SU-DHL-6 (cell line): ENCODE measurements at regions not wholly inside any gene's neighbourhood (a gene's known extent, or its start where the extent isn't known, plus 50 kb on each side); places are given as distances from the start of the nearest gene placed in this dataset.

ENCODE experiments used
- H2AFZ ChIP-seq: fragments of 200-600 bp; sonication (generic); 2 replicates; pipeline ENCODE4 v1.6.1; 2014; ENCODE audit warnings: low read depth, mild to moderate bottlenecking, moderate library complexity, mixed read lengths, antibody characterized with exemption, low read length; ENCODE audit not compliant: severe bottlenecking
- H3F3A ChIP-seq: fragments of 200-600 bp; shearing (Covaris generic); 2 replicates; pipeline ENCODE4 v1.6.0; 2016; ENCODE audit warnings: antibody characterized with exemption, mild to moderate bottlenecking; ENCODE audit not compliant: insufficient read depth
- H3K27ac ChIP-seq: fragments of 200-600 bp; sonication (generic); 2 replicates; pipeline ENCODE4 v1.5.1; 2016; ENCODE audit warnings: low read depth, mild to moderate bottlenecking, low read length, moderate library complexity, mixed read lengths
- H3K27me3 ChIP-seq: fragments of 200-600 bp; sonication (generic), shearing (Covaris generic); 2 replicates; pipeline ENCODE4 v1.6.0; 2014; ENCODE audit warnings: mild to moderate bottlenecking, low read length
- H3K36me3 ChIP-seq: fragments of 200-600 bp; sonication (generic); 2 replicates; pipeline ENCODE4 v1.6.1; 2014; ENCODE audit warnings: mild to moderate bottlenecking, low read length, mixed read lengths
- H3K4me2 ChIP-seq: fragments of 300-600, 200-600 bp; shearing (Covaris generic), sonication (generic); 2 replicates; pipeline ENCODE4 v1.6.0; 2014; ENCODE audit warnings: low read length, low read depth, mild to moderate bottlenecking; ENCODE audit not compliant: poor library complexity, severe bottlenecking
- H3K4me3 ChIP-seq: fragments of 200-600 bp; sonication (generic); 2 replicates; pipeline ENCODE4 v1.5.1; 2014; ENCODE audit warnings: antibody characterized with exemption, low read length, mild to moderate bottlenecking, mixed read lengths; ENCODE audit not compliant: insufficient read depth, poor library complexity, severe bottlenecking
- H3K79me2 ChIP-seq: fragments of 200-600 bp; sonication (generic); 2 replicates; pipeline ENCODE4 v1.6.1; 2014; ENCODE audit warnings: mild to moderate bottlenecking, low read length, moderate library complexity; ENCODE audit not compliant: insufficient read depth
- H3K9ac ChIP-seq: fragments of 200-600 bp; sonication (generic); 2 replicates; pipeline ENCODE4 v1.7.0; 2014; ENCODE audit warnings: mild to moderate bottlenecking, low read length
- H3K9me2 ChIP-seq: fragments of 200-600 bp; sonication (generic); replicated peaks from 2 replicates; pipeline ENCODE4 v1.6.1; 2014; ENCODE audit warnings: low read length; ENCODE audit not compliant: insufficient read depth
- H3K9me3 ChIP-seq: fragments of 200-600 bp; sonication (generic); 2 replicates; pipeline ENCODE4 v1.6.1; 2014; ENCODE audit warnings: low read length, mixed read lengths; ENCODE audit not compliant: insufficient read depth
- H4K20me1 ChIP-seq: fragments of 200-600 bp; sonication (generic); 2 replicates; pipeline ENCODE4 v1.6.1; 2014; ENCODE audit warnings: low read depth, mild to moderate bottlenecking, antibody characterized with exemption, low read length, moderate library complexity, mixed read lengths
- EZH2phosphoT487 ChIP-seq: fragments of 200-600 bp; sonication (generic), shearing (Covaris generic); conservative IDR thresholded peaks from 2 replicates; pipeline ENCODE4 v1.6.1; 2018; ENCODE audit warnings: mild to moderate bottlenecking, antibody characterized with exemption, low read length, moderate library complexity, mixed read lengths
- TF ChIP-seq, protein P1 (sequence below): fragments of 200-600 bp; sonication (generic); IDR thresholded peaks from one replicate; pipeline ENCODE4 v1.5.1; 2017; ENCODE audit warnings: antibody characterized with exemption, mild to moderate bottlenecking, low read length, moderate library complexity; ENCODE audit not compliant: insufficient read depth, poor library complexity, severe bottlenecking

DNA sequence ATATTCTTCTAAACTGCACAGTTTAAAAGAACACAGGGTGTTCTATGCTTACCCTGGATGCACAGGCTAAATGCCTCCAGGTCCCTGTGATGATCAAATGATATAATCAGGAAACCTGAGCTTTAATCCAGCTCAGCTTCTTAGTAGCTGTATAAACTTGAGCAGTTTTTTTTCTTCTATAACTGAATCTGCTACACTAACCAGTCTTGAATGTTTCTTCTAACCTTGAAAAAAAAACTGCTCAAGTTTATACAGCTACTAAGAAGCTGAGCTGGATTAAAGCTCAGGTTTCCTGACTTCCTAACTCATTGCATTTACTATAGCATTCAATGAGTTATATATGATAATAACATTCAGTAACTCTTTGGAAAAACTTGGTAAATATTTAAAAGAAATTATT lies 358.2 kb downstream of the CD109 start:
- no peaks in the 10 kb centered on the region for H3F3A ChIP-seq
- no peak overlapping the region for H3K9ac ChIP-seq
- H2AFZ ChIP-seq = no peak overlapping the region
- H3K9me3 ChIP-seq = no peaks in the 10 kb centered on the region
- H3K27ac ChIP-seq = no peak overlapping the region
- TF ChIP-seq EZH2phosphoT487 = no peak
- TF ChIP-seq, protein P1, sequence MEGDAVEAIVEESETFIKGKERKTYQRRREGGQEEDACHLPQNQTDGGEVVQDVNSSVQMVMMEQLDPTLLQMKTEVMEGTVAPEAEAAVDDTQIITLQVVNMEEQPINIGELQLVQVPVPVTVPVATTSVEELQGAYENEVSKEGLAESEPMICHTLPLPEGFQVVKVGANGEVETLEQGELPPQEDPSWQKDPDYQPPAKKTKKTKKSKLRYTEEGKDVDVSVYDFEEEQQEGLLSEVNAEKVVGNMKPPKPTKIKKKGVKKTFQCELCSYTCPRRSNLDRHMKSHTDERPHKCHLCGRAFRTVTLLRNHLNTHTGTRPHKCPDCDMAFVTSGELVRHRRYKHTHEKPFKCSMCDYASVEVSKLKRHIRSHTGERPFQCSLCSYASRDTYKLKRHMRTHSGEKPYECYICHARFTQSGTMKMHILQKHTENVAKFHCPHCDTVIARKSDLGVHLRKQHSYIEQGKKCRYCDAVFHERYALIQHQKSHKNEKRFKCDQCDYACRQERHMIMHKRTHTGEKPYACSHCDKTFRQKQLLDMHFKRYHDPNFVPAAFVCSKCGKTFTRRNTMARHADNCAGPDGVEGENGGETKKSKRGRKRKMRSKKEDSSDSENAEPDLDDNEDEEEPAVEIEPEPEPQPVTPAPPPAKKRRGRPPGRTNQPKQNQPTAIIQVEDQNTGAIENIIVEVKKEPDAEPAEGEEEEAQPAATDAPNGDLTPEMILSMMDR = no peak
- H3K4me3 ChIP-seq = no peak overlapping the region
- no peaks in the 10 kb centered on the region for H3K36me3 ChIP-seq
- no peaks in the 10 kb centered on the region for H3K27me3 ChIP-seq
- H3K79me2 ChIP-seq = no peaks in the 10 kb centered on the region
- H4K20me1 ChIP-seq = no peaks in the 10 kb centered on the region
- no peaks in the 10 kb centered on the region for H3K9me2 ChIP-seq
- H3K4me2 ChIP-seq = no peak overlapping the region

DNA sequence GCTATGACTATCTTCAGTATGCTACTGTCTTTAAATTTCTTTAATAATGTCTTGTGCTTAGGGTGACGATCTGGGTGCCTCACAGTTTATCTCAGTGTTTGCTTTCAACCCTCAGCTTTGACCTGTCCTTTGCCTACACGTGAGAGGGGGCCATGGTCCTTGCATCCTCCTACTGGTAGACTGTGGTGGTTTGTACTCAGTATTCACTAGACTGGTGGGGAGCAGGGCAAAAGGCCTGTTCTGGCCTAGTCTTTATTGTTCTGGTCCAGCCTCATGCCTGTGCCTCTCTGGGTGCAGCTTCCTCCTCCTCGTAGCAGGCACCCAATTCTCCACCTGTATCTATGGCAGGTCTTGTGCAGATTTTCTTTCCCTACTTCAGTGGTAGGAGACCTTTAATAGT lies 354.9 kb downstream of the CD109 start:
- Histone ChIP-seq H2AFZ (no peak overlapping the region), H3F3A (no peaks in the 10 kb centered on the region), H3K27me3 (no peaks in the 10 kb centered on the region)

DNA sequence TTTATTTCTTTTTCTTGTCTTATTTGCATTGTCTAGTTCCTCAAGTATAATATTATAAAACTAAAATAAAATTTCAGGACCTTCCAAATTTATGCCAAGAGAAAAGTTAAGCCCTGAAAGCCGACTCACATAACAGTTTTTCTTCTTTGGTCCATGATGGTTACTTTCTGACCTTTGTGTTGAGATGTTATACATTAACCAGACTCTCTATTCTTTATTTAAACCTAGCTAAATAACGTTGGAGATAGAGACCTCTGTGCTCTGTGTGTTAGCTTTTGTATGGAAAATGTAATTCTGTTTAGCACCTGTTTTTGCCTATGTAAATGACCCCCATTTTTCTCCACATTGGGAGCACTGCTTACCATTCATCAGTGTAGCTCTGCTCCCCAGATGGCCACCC lies 352.4 kb downstream of the CD109 start:
- no peak overlapping the region for H2AFZ ChIP-seq
- no peak overlapping the region for H3K4me3 ChIP-seq
- no peaks in the 10 kb centered on the region for H4K20me1 ChIP-seq
- H3K36me3 ChIP-seq = no peaks in the 10 kb centered on the region
- no peak overlapping the region for H3K27ac ChIP-seq
- TF ChIP-seq, protein P1 = no peak
- TF ChIP-seq EZH2phosphoT487 = no peak
- H3K9ac ChIP-seq = no peak overlapping the region
- no peak overlapping the region for H3K4me2 ChIP-seq
- no peaks in the 10 kb centered on the region for H3F3A ChIP-seq
- no peaks in the 10 kb centered on the region for H3K79me2 ChIP-seq
- no peaks in the 10 kb centered on the region for H3K9me3 ChIP-seq
- H3K9me2 ChIP-seq = no peaks in the 10 kb centered on the region
- H3K27me3 ChIP-seq = no peaks in the 10 kb centered on the region

More for the DNA sequence above, 354.9 kb downstream of the CD109 start:
- Histone ChIP-seq H3K4me3 (no peak overlapping the region), H4K20me1 (no peaks in the 10 kb centered on the region), H3K79me2 (no peaks in the 10 kb centered on the region), H3K36me3 (no peaks in the 10 kb centered on the region), H3K9ac (no peak overlapping the region), H3K9me2 (no peaks in the 10 kb centered on the region), H3K27ac (no peak overlapping the region), H3K9me3 (no peaks in the 10 kb centered on the region), H3K4me2 (no peak overlapping the region)
- TF ChIP-seq, protein P1 = no peak
